K562 (cell line): ENCODE measurements at regions not wholly inside any gene's neighbourhood (a gene's known extent, or its start where the extent isn't known, plus 50 kb on each side); places are given as distances from the start of the nearest gene placed in this dataset.

Experiments used
- ATAC-seq: fragments of 200-7000 bp; cut with Tn5 transposase; 3 replicates; pipeline ENCODE4 v1.9.1; 2020; ENCODE audit warnings: moderate library complexity
- BruUV-seq: library from RNA; stranded (reverse); fragments of 400-500 nt; replicated peaks from 2 replicates; lab custom pipeline; 2021; lab: Mats Ljungman, UMichigan
- CTCF ChIA-PET: fragments of 300-600 bp; formaldehyde crosslinking; extraction: SDS; loops from one replicate; lab custom pipeline; 2021; ENCODE audit warnings: low intra/inter-chr PET ratio; lab: Yijun Ruan, JAX
- POLR2A ChIA-PET: fragments of 300-600, 350-650 bp; sonication (Branson Sonifier 250); formaldehyde crosslinking; extraction: SDS; loops from one replicate; lab custom pipeline; 2021; ENCODE audit warnings: antibody characterized with exemption, inconsistent platforms; lab: Yijun Ruan, JAX
- DNase-seq, 4 experiments: peaks; one replicate each; pipeline versions ENCODE4 v3.0.0 to v3.0.0-alpha.2; 2011 to 2018; ENCODE audit warnings: low spot score in 3 of 4, mixed read lengths in 3 of 4; ENCODE audit errors: extremely low read depth in 1 of 4
- FAIRE-seq: peaks from 2 replicates; lab custom pipeline; 2011; peaks lifted over from hg19 to GRCh38; lab: Jason Lieb, UNC
- H2AFZ ChIP-seq: 2 replicates; pipeline ENCODE4 v1.6.0; 2011; ENCODE audit warnings: low read depth, low read length, control low read depth, inconsistent platforms
- H3K27ac ChIP-seq: fragments of 200-600 bp; 3 replicates; pipeline ENCODE4 v1.8.0; 2011; ENCODE audit warnings: low read depth, mild to moderate bottlenecking, control low read depth, inconsistent platforms, low read length, moderate library complexity, mixed read lengths; ENCODE audit errors: extremely low read depth
- H3K27me3 ChIP-seq, 2 experiments: fragments of 300-600 bp in 1 of 2; 2 replicates in 1 of 2; 3 replicates in 1 of 2; pipeline versions ENCODE4 v1.6.0 to v1.8.0; 2011; ENCODE audit warnings: inconsistent platforms in 2 of 2, low read length in 2 of 2, mild to moderate bottlenecking in 1 of 2, mixed read lengths in 1 of 2, moderate library complexity in 1 of 2; ENCODE audit not compliant: control insufficient read depth in 2 of 2, insufficient read depth in 2 of 2
- H3K36me3 ChIP-seq: fragments of 300-600 bp; 3 replicates; pipeline ENCODE4 v1.8.0; 2011; ENCODE audit warnings: mild to moderate bottlenecking, low read length, inconsistent platforms; ENCODE audit not compliant: control insufficient read depth, insufficient read depth
- H3K4me1 ChIP-seq, 2 experiments: fragments of 200-600 bp in 1 of 2; replicated peaks in 1 of 2; 2 replicates in 1 of 2; 3 replicates in 1 of 2; pipeline versions ENCODE4 v1.5.1 to v1.8.0; 2011; ENCODE audit warnings: inconsistent platforms in 2 of 2, low read length in 2 of 2, mild to moderate bottlenecking in 1 of 2, mixed read lengths in 1 of 2, moderate library complexity in 1 of 2; ENCODE audit not compliant: control insufficient read depth in 2 of 2, insufficient read depth in 2 of 2
- H3K4me2 ChIP-seq: 2 replicates; pipeline ENCODE4 v1.6.1; 2011; ENCODE audit warnings: low read length, control low read depth, inconsistent platforms, mixed read lengths; ENCODE audit not compliant: insufficient read depth
- H3K4me3 ChIP-seq: fragments of 200-600 bp; sonication (generic), shearing (Covaris generic); 2 replicates; pipeline ENCODE4 v1.5.1; 2016; ENCODE audit warnings: control low read depth, inconsistent platforms
- H3K79me2 ChIP-seq: fragments of 200-600 bp; 3 replicates; pipeline ENCODE4 v1.8.0; 2011; ENCODE audit warnings: low read length, inconsistent platforms; ENCODE audit not compliant: control insufficient read depth, insufficient read depth
- H3K9ac ChIP-seq, 2 experiments: 2 replicates each; pipeline versions ENCODE4 v1.6.0 to v1.6.1; 2011; ENCODE audit warnings: low read depth in 2 of 2, low read length in 2 of 2, control low read depth in 1 of 2, inconsistent platforms in 1 of 2, mild to moderate bottlenecking in 1 of 2, mixed read lengths in 1 of 2; ENCODE audit not compliant: insufficient read depth in 1 of 2
- H3K9me1 ChIP-seq: one replicate; pipeline ENCODE4 v1.6.0; 2011; ENCODE audit warnings: inconsistent platforms, mild to moderate bottlenecking, low read length, moderate library complexity; ENCODE audit not compliant: control insufficient read depth, insufficient read depth
- H3K9me3 ChIP-seq: replicated peaks from 2 replicates; pipeline ENCODE4 v1.5.1; 2011; ENCODE audit warnings: low read depth, low read length, inconsistent platforms; ENCODE audit not compliant: control insufficient read depth, insufficient read depth
- H4K20me1 ChIP-seq: replicated peaks from 2 replicates; pipeline ENCODE4 v1.6.1; 2011; ENCODE audit warnings: low read length, inconsistent platforms, mixed read lengths; ENCODE audit not compliant: control insufficient read depth, insufficient read depth
- MBD2 ChIP-seq: sonication (generic); IDR thresholded peaks from 2 replicates; pipeline ENCODE4 v1.6.1; 2016; ENCODE audit warnings: low read depth, borderline replicate concordance
- NR2C2 ChIP-seq, 2 experiments: fragments of 200-800 bp in 1 of 2; sonication (Bioruptor generic) in 1 of 2; sonication (generic) in 1 of 2; formaldehyde crosslinking in 1 of 2; IDR thresholded peaks; 2 replicates each; pipeline versions ENCODE4 v1.6.1 to v1.8.0; 2016 to 2022; ENCODE audit warnings: mild to moderate bottlenecking in 1 of 2, missing compliant biosample characterization in 1 of 2, missing genetic modification characterization in 1 of 2, missing genetic modification reagents in 1 of 2
- NUFIP1 ChIP-seq: fragments of 450-650 bp; IDR thresholded peaks from 2 replicates; pipeline ENCODE4 v1.6.1; 2018; ENCODE audit not compliant: partially characterized antibody
- POU5F1 ChIP-seq: fragments of 150-350 bp; IDR thresholded peaks from 2 replicates; pipeline ENCODE4 v1.6.1; 2014; ENCODE audit warnings: borderline replicate concordance, low read length, low read depth, mild to moderate bottlenecking; ENCODE audit not compliant: partially characterized antibody
- PRMT5 ChIP-seq: sonication (generic); formaldehyde crosslinking; IDR thresholded peaks from 2 replicates; pipeline ENCODE4 v1.5.0; 2020; ENCODE audit warnings: missing genetic modification reagents
- SMARCE1 ChIP-seq: fragments of 450-650 bp; IDR thresholded peaks from 2 replicates; pipeline ENCODE4 v1.7.1; 2016; ENCODE audit warnings: mild to moderate bottlenecking
- TARDBP ChIP-seq: fragments of 450-650 bp; IDR thresholded peaks from 2 replicates; pipeline ENCODE4 v1.6.1; 2016
- ZFP36 ChIP-seq: fragments of 150-350 bp; IDR thresholded peaks from 2 replicates; pipeline ENCODE4 v1.6.1; 2018; ENCODE audit warnings: low read length, low read depth; ENCODE audit not compliant: partially characterized antibody
- ZNF140 ChIP-seq: fragments of 250-450 bp; sonication (Bioruptor Pico); IDR thresholded peaks from 2 replicates; pipeline ENCODE4 v1.8.0; 2021; ENCODE audit warnings: moderate library complexity, mild to moderate bottlenecking, inconsistent platforms
- ZNF24 ChIP-seq: fragments of 450-650 bp; IDR thresholded peaks from 2 replicates; pipeline ENCODE4 v1.6.1; 2016
- ZNF780A ChIP-seq: fragments of 250-450 bp; sonication (Bioruptor Pico); IDR thresholded peaks from 2 replicates; pipeline ENCODE4 v1.5.0; 2021; ENCODE audit warnings: mild to moderate bottlenecking
- WGBS: fragments of 100-300 bp; shearing (Covaris generic); methylation state at CpG from one replicate; pipeline ENCODE4 v1.1.6; 2016; ENCODE audit warnings: low coverage, mixed read lengths; ENCODE audit not compliant: insufficient coverage; ENCODE audit errors: missing lambda C conversion rate; 5-methylcytosine and 5-hydroxymethylcytosine counted together
- in situ Hi-C: fragments of 300-500 bp; cut with MboI; formaldehyde crosslinking; loops from 4 replicates; pipeline ENCODE4 v1.15.0; 2018; ENCODE audit warnings: inconsistent platforms, mixed read lengths
- intact Hi-C: fragments of 100-400 bp; cut with micrococcal nuclease; formaldehyde crosslinking; loops from 2 replicates; pipeline ENCODE4 v1.14.2; 2022
- TF ChIP-seq, protein P1 (sequence below): sonication (generic); formaldehyde crosslinking; IDR thresholded peaks from 2 replicates; pipeline ENCODE4 v1.8.0; 2022; ENCODE audit warnings: missing genetic modification reagents, mild to moderate bottlenecking, borderline replicate concordance
- TF ChIP-seq, protein P2 (sequence below): fragments of 250-450 bp; sonication (Bioruptor Pico); IDR thresholded peaks from 2 replicates; pipeline ENCODE4 v1.8.0; 2021; ENCODE audit warnings: moderate library complexity, mild to moderate bottlenecking, inconsistent platforms
- TF ChIP-seq, protein P3 (sequence below), 2 experiments: fragments of 450-650 bp; IDR thresholded peaks; 2 replicates each; pipeline ENCODE4 v1.6.1; 2016; ENCODE audit warnings: mild to moderate bottlenecking in 2 of 2, borderline replicate concordance in 1 of 2, low read depth in 1 of 2, moderate library complexity in 1 of 2

DNA sequence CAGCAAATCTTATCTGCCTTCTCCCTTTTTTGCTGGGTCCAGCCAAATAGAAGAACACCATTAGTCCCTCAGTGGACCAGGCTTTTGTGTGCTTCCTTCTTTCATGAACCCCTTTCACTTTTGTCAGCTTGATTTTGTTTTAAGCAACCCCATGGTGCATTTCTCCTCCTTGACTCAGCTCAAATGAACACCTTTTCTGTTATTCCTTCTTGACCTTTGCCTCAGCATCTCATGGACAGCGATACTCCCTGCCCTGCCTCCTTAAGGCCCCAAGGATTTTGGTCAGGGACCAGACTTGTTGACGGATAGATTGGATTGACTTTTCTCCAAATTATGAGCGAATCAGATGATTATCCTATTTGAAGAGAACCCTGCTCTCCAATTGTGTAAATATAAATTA, 356.6 kb upstream of the USP24 start:
- CTCF ChIA-PET, result no interaction called here
- H3K9ac ChIP-seq, result no peak overlapping the region
- TF ChIP-seq ZNF24 (no peak), ZNF780A (no peak), NUFIP1 (no peak), ZNF140 (CRISPR knock-in tag) (no peak), TARDBP (no peak), MBD2 (no peak), NR2C2 (CRISPR knock-in tag; IDR thresholded peaks at IDR 0.05) (no peak), NR2C2 (tag; IDR thresholded peaks at IDR 0.05) (no peak), POU5F1 (no peak), PRMT5 (CRISPR knock-in tag) (no peak), ZFP36 (no peak), SMARCE1 (no peak)
- TF ChIP-seq, protein P1, sequence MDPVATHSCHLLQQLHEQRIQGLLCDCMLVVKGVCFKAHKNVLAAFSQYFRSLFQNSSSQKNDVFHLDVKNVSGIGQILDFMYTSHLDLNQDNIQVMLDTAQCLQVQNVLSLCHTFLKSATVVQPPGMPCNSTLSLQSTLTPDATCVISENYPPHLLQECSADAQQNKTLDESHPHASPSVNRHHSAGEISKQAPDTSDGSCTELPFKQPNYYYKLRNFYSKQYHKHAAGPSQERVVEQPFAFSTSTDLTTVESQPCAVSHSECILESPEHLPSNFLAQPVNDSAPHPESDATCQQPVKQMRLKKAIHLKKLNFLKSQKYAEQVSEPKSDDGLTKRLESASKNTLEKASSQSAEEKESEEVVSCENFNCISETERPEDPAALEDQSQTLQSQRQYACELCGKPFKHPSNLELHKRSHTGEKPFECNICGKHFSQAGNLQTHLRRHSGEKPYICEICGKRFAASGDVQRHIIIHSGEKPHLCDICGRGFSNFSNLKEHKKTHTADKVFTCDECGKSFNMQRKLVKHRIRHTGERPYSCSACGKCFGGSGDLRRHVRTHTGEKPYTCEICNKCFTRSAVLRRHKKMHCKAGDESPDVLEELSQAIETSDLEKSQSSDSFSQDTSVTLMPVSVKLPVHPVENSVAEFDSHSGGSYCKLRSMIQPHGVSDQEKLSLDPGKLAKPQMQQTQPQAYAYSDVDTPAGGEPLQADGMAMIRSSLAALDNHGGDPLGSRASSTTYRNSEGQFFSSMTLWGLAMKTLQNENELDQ, result no peak
- TF ChIP-seq, protein P2, sequence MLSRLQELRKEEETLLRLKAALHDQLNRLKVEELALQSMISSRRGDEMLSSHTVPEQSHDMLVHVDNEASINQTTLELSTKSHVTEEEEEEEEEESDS, result no peak
- TF ChIP-seq, protein P3, sequence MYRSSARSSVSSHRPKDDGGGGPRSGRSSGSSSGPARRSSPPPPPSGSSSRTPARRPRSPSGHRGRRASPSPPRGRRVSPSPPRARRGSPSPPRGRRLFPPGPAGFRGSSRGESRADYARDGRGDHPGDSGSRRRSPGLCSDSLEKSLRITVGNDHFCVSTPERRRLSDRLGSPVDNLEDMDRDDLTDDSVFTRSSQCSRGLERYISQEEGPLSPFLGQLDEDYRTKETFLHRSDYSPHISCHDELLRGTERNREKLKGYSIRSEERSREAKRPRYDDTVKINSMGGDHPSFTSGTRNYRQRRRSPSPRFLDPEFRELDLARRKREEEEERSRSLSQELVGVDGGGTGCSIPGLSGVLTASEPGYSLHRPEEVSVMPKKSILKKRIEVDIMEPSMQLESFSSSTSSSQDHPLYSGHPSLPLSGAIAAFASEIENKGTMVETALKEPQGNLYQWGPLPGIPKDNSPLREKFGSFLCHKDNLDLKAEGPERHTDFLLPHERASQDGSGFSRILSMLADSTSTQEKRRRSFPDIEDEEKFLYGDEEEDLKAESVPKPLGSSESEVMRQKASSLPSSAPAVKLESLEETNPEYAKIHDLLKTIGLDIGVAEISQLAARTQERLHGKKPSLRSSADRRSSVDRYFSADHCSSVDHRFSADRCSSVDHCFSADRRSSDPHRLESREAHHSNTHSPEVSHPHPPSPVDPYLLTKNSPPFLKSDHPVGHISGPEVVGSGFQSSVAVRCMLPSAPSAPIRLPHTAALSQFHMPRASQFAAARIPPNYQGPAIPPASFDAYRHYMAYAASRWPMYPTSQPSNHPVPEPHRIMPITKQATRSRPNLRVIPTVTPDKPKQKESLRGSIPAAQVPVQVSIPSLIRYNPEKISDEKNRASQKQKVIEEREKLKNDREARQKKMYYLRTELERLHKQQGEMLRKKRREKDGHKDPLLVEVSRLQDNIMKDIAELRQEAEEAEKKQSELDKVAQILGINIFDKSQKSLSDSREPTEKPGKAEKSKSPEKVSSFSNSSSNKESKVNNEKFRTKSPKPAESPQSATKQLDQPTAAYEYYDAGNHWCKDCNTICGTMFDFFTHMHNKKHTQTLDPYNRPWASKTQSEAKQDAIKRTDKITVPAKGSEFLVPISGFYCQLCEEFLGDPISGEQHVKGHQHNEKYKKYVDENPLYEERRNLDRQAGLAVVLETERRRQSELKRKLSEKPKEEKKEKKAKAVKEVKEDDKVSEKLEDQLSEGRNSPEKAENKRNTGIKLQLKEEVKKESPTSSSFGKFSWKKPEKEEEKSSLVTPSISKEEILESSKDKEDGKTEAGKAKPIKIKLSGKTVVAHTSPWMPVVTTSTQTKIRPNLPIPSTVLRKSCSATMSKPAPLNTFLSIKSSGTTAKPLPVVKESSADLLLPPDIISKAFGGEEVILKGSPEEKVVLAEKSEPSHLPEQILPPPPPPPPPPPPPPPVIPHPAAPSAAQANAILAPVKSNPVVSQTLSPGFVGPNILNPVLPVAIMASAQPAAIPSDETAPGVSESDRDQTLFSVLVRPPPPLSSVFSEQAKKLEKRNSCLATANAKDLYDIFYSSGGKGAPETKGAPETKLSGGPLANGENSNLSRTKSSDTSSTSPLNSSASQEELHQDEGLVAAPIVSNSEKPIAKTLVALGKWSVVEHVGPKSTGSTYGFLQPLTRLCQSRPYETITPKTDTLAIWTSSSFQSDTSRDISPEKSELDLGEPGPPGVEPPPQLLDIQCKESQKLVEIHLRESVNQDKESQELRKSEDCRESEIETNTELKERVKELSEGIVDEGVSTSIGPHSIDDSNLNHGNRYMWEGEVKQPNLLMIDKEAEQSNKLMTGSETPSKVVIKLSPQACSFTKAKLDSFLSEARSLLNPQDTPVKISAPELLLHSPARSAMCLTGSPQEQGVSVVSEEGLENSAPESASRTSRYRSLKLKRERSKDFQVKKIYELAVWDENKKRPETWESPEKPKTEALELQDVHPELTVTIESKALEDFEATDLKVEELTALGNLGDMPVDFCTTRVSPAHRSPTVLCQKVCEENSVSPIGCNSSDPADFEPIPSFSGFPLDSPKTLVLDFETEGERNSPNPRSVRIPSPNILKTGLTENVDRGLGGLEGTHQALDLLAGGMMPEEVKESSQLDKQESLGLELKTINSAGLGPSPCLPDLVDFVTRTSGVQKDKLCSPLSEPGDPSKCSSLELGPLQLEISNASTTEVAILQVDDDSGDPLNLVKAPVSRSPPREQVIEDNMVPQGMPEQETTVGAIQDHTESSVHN (IDR thresholded peaks at IDR 0.05; ENCODE audit: borderline replicate concordance in 1 of 2, low read depth in 1 of 2), result no peak

More for the DNA sequence above, 356.6 kb upstream of the USP24 start:
- Histone ChIP-seq H3K4me3 (no peak overlapping the region), H3K27ac (no peak overlapping the region), H3K4me2 (no peak overlapping the region), H3K9me1 (no peaks in the 10 kb centered on the region), H3K36me3 (no peaks in the 10 kb centered on the region), H3K79me2 (no peaks in the 10 kb centered on the region), H3K4me1 (no peaks in the 10 kb centered on the region), H3K27me3 (no peaks in the 10 kb centered on the region), H4K20me1 (no peaks in the 10 kb centered on the region), H2AFZ (no peak overlapping the region), H3K9me3 (no peaks in the 10 kb centered on the region)
- 2% methylated on average over 3 of the region's 3 CpGs for WGBS
- no peak for ATAC-seq
- POLR2A ChIA-PET, result interaction anchor here (0.6 kb wide), 1 partner anchor 13 kb away, joined by 3 read pairs; no protein-coding TSS in a partner anchor
- in situ Hi-C loops (no loop called here), intact Hi-C loops (no loop called here)
- BruUV-seq, result no TSS peak
- no peak for DNase-seq
- FAIRE-seq, result no peak
